Neuronal stem cell (in vitro differentiated cells): ENCODE measurements at regions not wholly inside any gene's neighbourhood (a gene's known extent, or its start where the extent isn't known, plus 50 kb on each side); places are given as distances from the start of the nearest gene placed in this dataset.

Source experiments
- DNase-seq: peaks from one replicate; pipeline ENCODE4 v3.0.0-alpha.2; 2013; ENCODE audit warnings: low spot score
- H2AFZ ChIP-seq: one replicate; pipeline ENCODE4 v1.6.1; 2013; ENCODE audit warnings: mild to moderate bottlenecking, low read length, inconsistent platforms
- H2AK5ac ChIP-seq: 2 replicates; pipeline ENCODE4 v1.6.1; 2013; ENCODE audit warnings: low read depth, mild to moderate bottlenecking, inconsistent platforms, low read length, moderate library complexity, mixed read lengths
- H2BK120ac ChIP-seq: 2 replicates; pipeline ENCODE4 v1.6.1; 2013; ENCODE audit warnings: low read depth, mild to moderate bottlenecking, inconsistent platforms, low read length, moderate library complexity, mixed read lengths
- H2BK12ac ChIP-seq: one replicate; pipeline ENCODE4 v1.6.1; 2013; ENCODE audit warnings: low read length, inconsistent platforms
- H2BK15ac ChIP-seq: 2 replicates; pipeline ENCODE4 v1.6.1; 2013; ENCODE audit warnings: mild to moderate bottlenecking, low read length, inconsistent platforms, mixed read lengths
- H2BK5ac ChIP-seq: one replicate; pipeline ENCODE4 v1.6.1; 2013; ENCODE audit warnings: inconsistent platforms, mild to moderate bottlenecking, low read length, moderate library complexity
- H3K14ac ChIP-seq: one replicate; pipeline ENCODE4 v1.6.1; 2013; ENCODE audit warnings: low read length, inconsistent platforms
- H3K18ac ChIP-seq: 2 replicates; pipeline ENCODE4 v1.6.1; 2013; ENCODE audit warnings: low read length, inconsistent platforms
- H3K23ac ChIP-seq: 2 replicates; pipeline ENCODE4 v1.6.1; 2013; ENCODE audit warnings: low read depth, mild to moderate bottlenecking, mixed read lengths, low read length, inconsistent platforms; ENCODE audit not compliant: poor library complexity
- H3K27ac ChIP-seq: replicated peaks from 3 replicates; pipeline ENCODE4 v1.5.1; 2013; ENCODE audit warnings: low read length, inconsistent platforms
- H3K27me3 ChIP-seq, 3 experiments: 2 replicates each; pipeline ENCODE4 v1.6.1; 2013; ENCODE audit warnings: low read length in 3 of 3, mild to moderate bottlenecking in 2 of 3, inconsistent platforms in 1 of 3, low read depth in 1 of 3, mixed read lengths in 1 of 3, moderate library complexity in 1 of 3; ENCODE audit not compliant: control insufficient read depth in 3 of 3, insufficient read depth in 3 of 3
- H3K36me3 ChIP-seq, 2 donors: replicated peaks in 1 of 2; 2 replicates each; pipeline ENCODE4 v1.6.1; 2013; ENCODE audit warnings: low read length in 2 of 2; ENCODE audit not compliant: control insufficient read depth in 2 of 2, insufficient read depth in 2 of 2
- H3K4ac ChIP-seq: 2 replicates; pipeline ENCODE4 v1.6.1; 2013; ENCODE audit warnings: inconsistent platforms, mild to moderate bottlenecking, low read length, moderate library complexity
- H3K4me1 ChIP-seq, 2 donors: 1 replicate in 1 of 2; 2 replicates in 1 of 2; pipeline ENCODE4 v1.6.1; 2013; ENCODE audit warnings: low read length in 2 of 2, low read depth in 1 of 2; ENCODE audit not compliant: control insufficient read depth in 2 of 2, insufficient read depth in 1 of 2
- H3K4me2 ChIP-seq: one replicate; pipeline ENCODE4 v1.6.1; 2013; ENCODE audit warnings: mild to moderate bottlenecking, low read length, inconsistent platforms; ENCODE audit not compliant: insufficient read depth, poor library complexity, severe bottlenecking
- H3K4me3 ChIP-seq, 2 donors: 2 replicates each; pipeline ENCODE4 v1.5.1; 2013; ENCODE audit warnings: low read length in 2 of 2, mild to moderate bottlenecking in 2 of 2, inconsistent platforms in 1 of 2, moderate library complexity in 1 of 2
- H3K79me1 ChIP-seq: one replicate; pipeline ENCODE4 v1.6.1; 2013; ENCODE audit warnings: low read depth, mild to moderate bottlenecking, inconsistent platforms, low read length, moderate library complexity
- H3K9ac ChIP-seq: one replicate; pipeline ENCODE4 v1.6.1; 2013; ENCODE audit warnings: mild to moderate bottlenecking, low read depth, low read length, inconsistent platforms; ENCODE audit not compliant: poor library complexity
- H3K9me3 ChIP-seq, 2 donors: replicated peaks in 1 of 2; 2 replicates each; pipeline versions ENCODE3 to v1.6.1; 2013; ENCODE audit warnings: low read length in 2 of 2, mild to moderate bottlenecking in 2 of 2, inconsistent platforms in 1 of 2, low read depth in 1 of 2, mixed read lengths in 1 of 2, moderate library complexity in 1 of 2; ENCODE audit not compliant: control insufficient read depth in 2 of 2, insufficient read depth in 1 of 2
- H4K8ac ChIP-seq: one replicate; pipeline ENCODE4 v1.6.1; 2013; ENCODE audit warnings: low read depth, mild to moderate bottlenecking, inconsistent platforms, low read length, moderate library complexity
- H4K91ac ChIP-seq: one replicate; pipeline ENCODE4 v1.6.1; 2013; ENCODE audit warnings: low read length, low read depth, mild to moderate bottlenecking, inconsistent platforms; ENCODE audit not compliant: poor library complexity
- WGBS, 2 donors: extraction: QIAGEN DNeasy Blood & Tissue Kit; methylation state at CpG; one replicate each; pipeline ENCODE4 v1.1.7; 2013; ENCODE audit warnings: missing lambda C conversion rate in 2 of 2, mixed read lengths in 1 of 2; ENCODE audit not compliant: insufficient read length in 2 of 2, insufficient replicate concordance in 1 of 2; ENCODE audit errors: extremely low coverage in 2 of 2; 5-methylcytosine and 5-hydroxymethylcytosine counted together

DNA sequence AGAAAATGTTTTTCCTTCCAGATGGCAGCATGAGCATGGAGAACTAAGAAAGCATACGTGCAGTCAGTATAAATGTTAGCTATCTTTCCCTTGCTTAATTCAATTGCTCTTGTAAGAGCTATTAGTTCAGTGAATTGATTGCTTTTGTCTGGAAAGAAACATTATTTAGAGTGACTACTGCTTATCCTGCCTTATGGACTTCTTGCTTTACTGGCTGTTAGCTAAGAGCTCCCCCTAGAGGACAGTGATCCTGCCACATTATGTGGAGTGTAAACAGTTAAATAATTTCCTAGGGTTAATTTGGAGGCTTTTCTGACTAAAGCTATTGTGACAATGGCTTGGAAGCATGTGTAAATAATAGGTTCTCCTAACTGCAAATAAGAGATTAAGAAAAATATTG, 1402.4 kb downstream of the FAM133A start:
- H3K23ac ChIP-seq: no peak overlapping the region
- H2AK5ac ChIP-seq: no peak overlapping the region
- no peak overlapping the region for H4K91ac ChIP-seq
- H3K9ac ChIP-seq: no peak overlapping the region
- no peaks in the 10 kb centered on the region for H3K9me3 ChIP-seq
- H3K18ac ChIP-seq: no peak overlapping the region
- no peak overlapping the region for H3K27ac ChIP-seq
- no peaks in the 10 kb centered on the region for H3K36me3 ChIP-seq
- H3K4me2 ChIP-seq: no peak overlapping the region
- no CpG with 5 or more reads among the region's 1 CpG for WGBS, 2 donors
- no peak overlapping the region for H2AFZ ChIP-seq
- no peaks in the 10 kb centered on the region for H3K27me3 ChIP-seq
- H3K79me1 ChIP-seq: no peaks in the 10 kb centered on the region
- DNase-seq: peak; percentile 1
- H3K4me1 ChIP-seq: no peaks in the 10 kb centered on the region
- H2BK5ac ChIP-seq: no peak overlapping the region
- no peak overlapping the region for H4K8ac ChIP-seq
- H2BK15ac ChIP-seq: no peak overlapping the region
- no peak overlapping the region for H3K4me3 ChIP-seq
- no peak overlapping the region for H2BK12ac ChIP-seq
- H3K14ac ChIP-seq: no peak overlapping the region
- no peak overlapping the region for H2BK120ac ChIP-seq
- H3K4ac ChIP-seq: no peak overlapping the region

DNA sequence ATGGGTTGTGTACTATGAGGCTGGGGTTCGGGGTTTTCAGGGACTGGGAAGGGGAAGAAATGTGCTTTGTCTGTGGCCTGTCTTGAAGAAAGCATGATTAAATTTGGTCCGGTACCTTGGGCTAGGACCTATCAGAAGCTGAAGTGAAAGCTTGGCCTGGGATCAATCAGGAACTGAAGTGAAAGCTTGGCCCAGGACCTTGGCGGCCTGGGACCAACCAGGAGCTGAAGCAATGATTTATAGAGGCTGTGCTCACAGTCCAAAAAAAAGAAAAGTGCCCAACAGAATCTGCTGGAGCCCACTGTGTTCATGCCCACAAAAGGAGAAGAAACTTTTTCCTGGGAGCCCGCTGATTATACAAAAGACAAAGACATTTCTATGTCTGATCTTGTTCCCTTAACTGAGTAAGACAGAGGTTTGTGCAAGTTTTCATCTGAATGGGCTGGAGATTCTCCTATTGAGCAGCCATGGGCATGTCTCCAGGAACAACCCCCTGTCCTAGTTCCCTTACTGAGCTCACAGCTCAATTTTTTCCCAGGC, 1427.9 kb downstream of the FAM133A start:
- Histone ChIP-seq H2BK15ac (no peak overlapping the region), H3K9me3 (no peaks in the 10 kb centered on the region), H4K91ac (no peak overlapping the region), H3K4me2 (no peak overlapping the region), H2AFZ (no peak overlapping the region), H3K4me1 (no peaks in the 10 kb centered on the region), H3K79me1 (no peaks in the 10 kb centered on the region), H3K36me3 (no peaks in the 10 kb centered on the region), H2BK12ac (no peak overlapping the region), H4K8ac (no peak overlapping the region), H3K9ac (no peak overlapping the region), H3K18ac (no peak overlapping the region), H3K23ac (no peak overlapping the region), H3K27ac (no peak overlapping the region), H2AK5ac (no peak overlapping the region), H2BK5ac (no peak overlapping the region), H2BK120ac (no peak overlapping the region), H3K27me3 (no peaks in the 10 kb centered on the region), H3K4me3 (no peak overlapping the region), H3K4ac (no peak overlapping the region), H3K14ac (no peak overlapping the region)
- no peak for DNase-seq
- WGBS, 2 donors: no CpG with 5 or more reads among the region's 4 CpGs

DNA sequence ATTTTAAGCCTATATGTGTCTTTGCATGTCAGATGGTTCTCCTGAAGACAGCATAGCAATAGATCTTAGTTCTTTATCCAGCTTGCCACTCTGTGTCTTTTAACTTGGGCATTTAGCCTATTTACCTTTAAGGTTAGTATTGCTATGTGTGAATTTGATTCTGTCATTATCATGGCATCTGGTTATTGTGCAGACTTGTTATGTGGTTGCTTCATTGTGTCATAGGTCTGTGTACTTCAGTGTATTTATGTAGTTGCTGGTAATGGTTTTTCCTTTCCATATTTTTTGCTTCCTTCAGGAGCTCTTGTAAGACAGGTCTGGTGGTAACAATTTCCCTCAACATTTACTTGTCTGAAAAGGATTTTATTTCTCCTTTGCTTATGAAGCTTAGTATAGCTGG, 1443.5 kb downstream of the FAM133A start:
- Histone ChIP-seq H4K91ac (no peak overlapping the region), H3K14ac (no peak overlapping the region), H3K27me3 (no peaks in the 10 kb centered on the region), H2BK12ac (no peak overlapping the region), H2BK5ac (no peak overlapping the region), H2AFZ (no peak overlapping the region), H3K9ac (no peak overlapping the region), H3K4me1 (no peaks in the 10 kb centered on the region), H3K27ac (no peak overlapping the region), H2BK15ac (no peak overlapping the region), H3K79me1 (no peaks in the 10 kb centered on the region), H3K4me3 (no peak overlapping the region), H3K36me3 (no peaks in the 10 kb centered on the region), H2BK120ac (no peak overlapping the region), H3K4ac (no peak overlapping the region), H3K9me3 (no peaks in the 10 kb centered on the region), H3K4me2 (no peak overlapping the region), H3K23ac (no peak overlapping the region), H4K8ac (no peak overlapping the region), H2AK5ac (no peak overlapping the region), H3K18ac (no peak overlapping the region)
- DNase-seq: no peak

DNA sequence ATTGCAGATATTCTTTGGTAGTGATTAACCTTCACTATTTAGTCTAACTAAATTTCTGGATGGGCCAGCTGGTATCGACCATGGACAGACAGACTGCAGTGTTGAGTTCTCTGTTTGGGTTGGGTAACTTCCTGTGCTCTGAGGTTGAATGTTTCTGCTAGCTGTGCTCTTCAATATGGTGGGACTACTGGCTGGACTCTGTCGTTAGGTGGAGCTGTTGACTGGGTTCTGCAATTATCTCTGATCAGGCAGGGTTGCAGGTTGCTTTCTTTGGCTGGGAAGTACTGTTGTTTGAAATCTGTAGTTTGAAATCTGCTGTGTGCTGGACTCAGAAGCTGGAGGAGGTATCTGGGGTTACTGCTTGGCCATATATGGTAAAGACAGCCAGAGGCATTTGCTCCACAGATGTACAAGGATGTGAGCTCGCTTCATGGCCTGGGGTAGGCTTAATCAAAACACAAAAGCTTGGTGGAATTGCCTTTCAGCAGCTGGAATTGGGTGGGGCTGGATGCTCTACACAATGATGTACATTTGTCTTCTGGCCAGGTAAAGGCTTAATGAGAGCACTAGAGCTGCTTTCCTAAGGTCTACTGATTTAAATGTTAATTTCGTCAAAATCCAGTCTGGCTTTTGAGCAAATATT, 1472.0 kb downstream of the FAM133A start:
- DNase-seq: no peak
- Histone ChIP-seq H2BK12ac (no peak overlapping the region), H3K79me1 (no peaks in the 10 kb centered on the region), H3K27me3 (no peaks in the 10 kb centered on the region), H3K23ac (no peak overlapping the region), H3K9ac (no peak overlapping the region), H2BK5ac (no peak overlapping the region), H3K4me1 (no peaks in the 10 kb centered on the region), H4K91ac (no peak overlapping the region), H4K8ac (no peak overlapping the region), H3K9me3 (no peaks in the 10 kb centered on the region), H2AK5ac (no peak overlapping the region), H2BK15ac (no peak overlapping the region), H2BK120ac (no peak overlapping the region), H3K18ac (no peak overlapping the region), H3K4me3 (no peak overlapping the region), H3K36me3 (no peaks in the 10 kb centered on the region), H2AFZ (no peak overlapping the region), H3K14ac (no peak overlapping the region), H3K4me2 (no peak overlapping the region), H3K27ac (no peak overlapping the region), H3K4ac (no peak overlapping the region)
- no CpG with 5 or more reads among the region's 4 CpGs for WGBS, 2 donors
